ELF-1 (cell line): ENCODE measurements at regions not wholly inside any gene's neighbourhood (a gene's known extent, or its start where the extent isn't known, plus 50 kb on each side); places are given as distances from the start of the nearest gene placed in this dataset.
"Not testable (repeated sequence)": the region's sequence is repeated elsewhere in the genome, so short reads cannot be mapped to it uniquely, and the experiment has no call there.

Experiments used
- DNase-seq: peaks from one replicate; pipeline ENCODE4 v3.0.0-alpha.2; 2016; ENCODE audit warnings: low read depth, low spot score

- no peak for DNase-seq
Observed at GRCh38 chr16:48008011-48008525, 147.7 kb downstream of the ABCC12 start.

GRCh38 chr16:48004141-48004695, 151.6 kb downstream of the ABCC12 start:
- DNase-seq = no peak

GRCh38 chr16:48003206-48003907, 152.4 kb downstream of the ABCC12 start:
- peak; percentile 66 for DNase-seq

GRCh38 chr16:48001324-48001895, 154.4 kb downstream of the ABCC12 start:
- DNase-seq = no peak

- no peak for DNase-seq
Observed at GRCh38 chr16:48000622-48001021, 155.2 kb downstream of the ABCC12 start.

GRCh38 chr16:47999595-47999994, 156.2 kb downstream of the ABCC12 start:
- no peak for DNase-seq

GRCh38 chr16:47995354-47995753, 160.4 kb downstream of the ABCC12 start:
- no peak for DNase-seq

- DNase-seq = no peak
Observed at GRCh38 chr16:47991491-47991890, 164.3 kb downstream of the ABCC12 start.

- DNase-seq = no peak
Observed at GRCh38 chr16:47990676-47991075, 165.1 kb downstream of the ABCC12 start.

GRCh38 chr16:47987136-47987535, 168.7 kb downstream of the ABCC12 start:
- no peak for DNase-seq

- no peak for DNase-seq
Observed at GRCh38 chr16:47986031-47986430, 169.8 kb downstream of the ABCC12 start.

GRCh38 chr16:47984669-47985068, 171.1 kb downstream of the ABCC12 start:
- DNase-seq = no peak

GRCh38 chr16:47983999-47984580, 171.7 kb downstream of the ABCC12 start:
- no peak for DNase-seq

- no peak for DNase-seq
Observed at GRCh38 chr16:47980212-47980611, 175.6 kb downstream of the ABCC12 start.

- DNase-seq = no peak
Observed at GRCh38 chr16:47979616-47980182, 176.1 kb downstream of the ABCC12 start.

GRCh38 chr16:47979164-47979520, 176.7 kb downstream of the ABCC12 start:
- no peak for DNase-seq

GRCh38 chr16:47978491-47979163, 177.2 kb downstream of the ABCC12 start:
- no peak for DNase-seq

- DNase-seq = no peak
Observed at GRCh38 chr16:47977802-47978201, 178.0 kb downstream of the ABCC12 start.

- no peak for DNase-seq
Observed at GRCh38 chr16:47976636-47977210, 179.1 kb downstream of the ABCC12 start.

- not testable (repeated sequence) for DNase-seq
Observed at GRCh38 chr16:47974971-47975370, 180.8 kb downstream of the ABCC12 start.

- DNase-seq = no peak
Observed at GRCh38 chr16:47973552-47973951, 182.2 kb downstream of the ABCC12 start.
